PC-3 (cell line): ENCODE measurements at regions not wholly inside any gene's neighbourhood (a gene's known extent, or its start where the extent isn't known, plus 50 kb on each side); places are given as distances from the start of the nearest gene placed in this dataset.

Experiments
- ATAC-seq: fragments of 200-7000 bp; cut with Tn5 transposase; 2 replicates; pipeline ENCODE4 v1.9.1; 2020; ENCODE audit warnings: mild to moderate bottlenecking, moderate library complexity
- BruUV-seq: library from RNA; stranded (reverse); fragments of 400-500 nt; replicated peaks from 2 replicates; lab custom pipeline; 2021; lab: Mats Ljungman, UMichigan
- CTCF ChIA-PET: fragments of 300-600 bp; sonication (Branson Sonifier 250); formaldehyde crosslinking; loops from one replicate; lab custom pipeline; 2022; ENCODE audit warnings: antibody characterized with exemption; lab: Charles Lee
- POLR2A ChIA-PET: fragments of 300-600 bp; sonication (Branson Sonifier 250); formaldehyde crosslinking; loops from one replicate; lab custom pipeline; 2022; ENCODE audit warnings: antibody characterized with exemption; ENCODE audit not compliant: unreplicated experiment; lab: Charles Lee
- DNase-seq: peaks from one replicate; pipeline ENCODE4 v3.0.0-alpha.2; 2015
- H2AFZ ChIP-seq: fragments of 300-600 bp; sonication (generic); 2 replicates; pipeline ENCODE4 v1.6.0; 2016; ENCODE audit warnings: antibody characterized with exemption, low read length
- H3F3A ChIP-seq: fragments of 300-600 bp; sonication (generic); one replicate; pipeline ENCODE4 v1.6.0; 2017; ENCODE audit warnings: antibody characterized with exemption, low read length, control low read depth, mild to moderate bottlenecking; ENCODE audit not compliant: unreplicated experiment
- H3K27ac ChIP-seq: fragments of 300-600 bp; sonication (generic); 2 replicates; pipeline ENCODE4 v1.5.1; 2016; ENCODE audit warnings: mild to moderate bottlenecking, low read length
- H3K27me3 ChIP-seq: fragments of 300-600 bp; sonication (generic); 2 replicates; pipeline ENCODE4 v1.6.1; 2016; ENCODE audit warnings: low read length, mixed read lengths
- H3K36me3 ChIP-seq: fragments of 300-600 bp; sonication (generic); 2 replicates; pipeline ENCODE4 v1.6.1; 2016; ENCODE audit warnings: low read depth, mixed run types, low read length, mixed read lengths
- H3K4me1 ChIP-seq: fragments of 300-600 bp; sonication (generic); 2 replicates; pipeline ENCODE4 v1.5.1; 2016; ENCODE audit warnings: low read length; ENCODE audit not compliant: insufficient read depth
- H3K4me2 ChIP-seq: fragments of 300-600 bp; sonication (generic); 2 replicates; pipeline ENCODE4 v1.6.0; 2016; ENCODE audit warnings: low read length
- H3K4me3 ChIP-seq: fragments of 300-600 bp; sonication (generic); 2 replicates; pipeline ENCODE4 v1.5.1; 2016; ENCODE audit warnings: mild to moderate bottlenecking, low read length, mixed read lengths
- H3K79me2 ChIP-seq: fragments of 300-600 bp; sonication (generic); 2 replicates; pipeline ENCODE4 v1.6.1; 2017; ENCODE audit warnings: low read length, mixed read lengths
- H3K9ac ChIP-seq: fragments of 300-600 bp; sonication (generic); 2 replicates; pipeline ENCODE4 v1.6.0; 2016; ENCODE audit warnings: mild to moderate bottlenecking, low read length
- H3K9me2 ChIP-seq: fragments of 300-600 bp; sonication (generic); replicated peaks from 2 replicates; pipeline ENCODE4 v1.6.1; 2016; ENCODE audit warnings: mixed run types, low read length, mixed read lengths
- H3K9me3 ChIP-seq: fragments of 300-600 bp; sonication (generic); 2 replicates; pipeline ENCODE4 v1.6.1; 2016; ENCODE audit warnings: low read length, mixed read lengths
- H4K20me1 ChIP-seq: fragments of 300-600 bp; sonication (generic); 2 replicates; pipeline ENCODE4 v1.6.1; 2016; ENCODE audit warnings: low read length, mixed read lengths
- EZH2 ChIP-seq: fragments of 300-600 bp; sonication (generic); IDR thresholded peaks from one replicate; pipeline ENCODE4 v1.6.1; 2017; ENCODE audit warnings: antibody characterized with exemption, mild to moderate bottlenecking, low read length; ENCODE audit not compliant: unreplicated experiment
- EZH2phosphoT487 ChIP-seq: fragments of 300-600 bp; sonication (generic); IDR thresholded peaks from 2 replicates; pipeline ENCODE4 v1.6.1; 2018; ENCODE audit warnings: mild to moderate bottlenecking, antibody characterized with exemption, low read length, borderline replicate concordance
- intact Hi-C: fragments of 100-400 bp; cut with micrococcal nuclease; formaldehyde crosslinking; loops from 2 replicates; pipeline ENCODE4 v1.9.0; 2023
- TF ChIP-seq, protein P1 (sequence below): fragments of 300-600 bp; sonication (generic); conservative IDR thresholded peaks from 2 replicates; pipeline ENCODE4 v1.5.1; 2017; ENCODE audit warnings: antibody characterized with exemption, low read depth, mild to moderate bottlenecking, low read length

DNA sequence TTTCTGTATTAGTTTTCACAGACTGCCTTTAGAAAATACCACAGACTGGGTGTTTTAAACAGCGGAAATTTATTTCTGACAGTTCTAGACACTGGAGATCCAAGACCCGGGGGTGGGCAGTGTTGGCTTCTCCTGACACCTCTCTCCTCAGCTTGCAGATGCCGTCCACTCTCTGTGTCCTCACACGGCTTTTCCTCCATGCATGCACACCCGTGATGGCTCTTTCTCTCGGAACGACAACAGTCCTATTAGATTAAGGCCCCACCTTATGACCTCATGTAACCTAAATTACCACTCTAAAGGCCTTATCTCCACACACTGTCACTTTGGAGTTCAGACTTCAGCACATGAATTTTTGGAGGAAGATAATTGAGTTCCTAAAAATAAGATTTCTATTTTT, 142.9 kb upstream of the VWC2 start:
- CTCF ChIA-PET = no interaction called here
- Histone ChIP-seq H3K9ac (no peak overlapping the region), H3K27me3 (0 out of 2 replicates have a peak, but pooled peaks cover 5% of the 10 kb centered on the region), H3K27ac (no peak overlapping the region), H3F3A (no peaks in the 10 kb centered on the region), H3K9me3 (no peaks in the 10 kb centered on the region), H2AFZ (no peak overlapping the region), H3K4me2 (no peak overlapping the region), H3K4me3 (no peak overlapping the region), H4K20me1 (no peaks in the 10 kb centered on the region), H3K9me2 (no peaks in the 10 kb centered on the region), H3K4me1 (no peaks in the 10 kb centered on the region), H3K36me3 (no peaks in the 10 kb centered on the region), H3K79me2 (no peaks in the 10 kb centered on the region)
- ATAC-seq = no peak
- POLR2A ChIA-PET = no interaction called here
- TF ChIP-seq, protein P1, sequence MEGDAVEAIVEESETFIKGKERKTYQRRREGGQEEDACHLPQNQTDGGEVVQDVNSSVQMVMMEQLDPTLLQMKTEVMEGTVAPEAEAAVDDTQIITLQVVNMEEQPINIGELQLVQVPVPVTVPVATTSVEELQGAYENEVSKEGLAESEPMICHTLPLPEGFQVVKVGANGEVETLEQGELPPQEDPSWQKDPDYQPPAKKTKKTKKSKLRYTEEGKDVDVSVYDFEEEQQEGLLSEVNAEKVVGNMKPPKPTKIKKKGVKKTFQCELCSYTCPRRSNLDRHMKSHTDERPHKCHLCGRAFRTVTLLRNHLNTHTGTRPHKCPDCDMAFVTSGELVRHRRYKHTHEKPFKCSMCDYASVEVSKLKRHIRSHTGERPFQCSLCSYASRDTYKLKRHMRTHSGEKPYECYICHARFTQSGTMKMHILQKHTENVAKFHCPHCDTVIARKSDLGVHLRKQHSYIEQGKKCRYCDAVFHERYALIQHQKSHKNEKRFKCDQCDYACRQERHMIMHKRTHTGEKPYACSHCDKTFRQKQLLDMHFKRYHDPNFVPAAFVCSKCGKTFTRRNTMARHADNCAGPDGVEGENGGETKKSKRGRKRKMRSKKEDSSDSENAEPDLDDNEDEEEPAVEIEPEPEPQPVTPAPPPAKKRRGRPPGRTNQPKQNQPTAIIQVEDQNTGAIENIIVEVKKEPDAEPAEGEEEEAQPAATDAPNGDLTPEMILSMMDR = no peak
- TF ChIP-seq EZH2phosphoT487 = no peak
- no peak for TF ChIP-seq EZH2
- no peak for DNase-seq
- intact Hi-C loops = no loop called here
- BruUV-seq = no TSS peak

DNA sequence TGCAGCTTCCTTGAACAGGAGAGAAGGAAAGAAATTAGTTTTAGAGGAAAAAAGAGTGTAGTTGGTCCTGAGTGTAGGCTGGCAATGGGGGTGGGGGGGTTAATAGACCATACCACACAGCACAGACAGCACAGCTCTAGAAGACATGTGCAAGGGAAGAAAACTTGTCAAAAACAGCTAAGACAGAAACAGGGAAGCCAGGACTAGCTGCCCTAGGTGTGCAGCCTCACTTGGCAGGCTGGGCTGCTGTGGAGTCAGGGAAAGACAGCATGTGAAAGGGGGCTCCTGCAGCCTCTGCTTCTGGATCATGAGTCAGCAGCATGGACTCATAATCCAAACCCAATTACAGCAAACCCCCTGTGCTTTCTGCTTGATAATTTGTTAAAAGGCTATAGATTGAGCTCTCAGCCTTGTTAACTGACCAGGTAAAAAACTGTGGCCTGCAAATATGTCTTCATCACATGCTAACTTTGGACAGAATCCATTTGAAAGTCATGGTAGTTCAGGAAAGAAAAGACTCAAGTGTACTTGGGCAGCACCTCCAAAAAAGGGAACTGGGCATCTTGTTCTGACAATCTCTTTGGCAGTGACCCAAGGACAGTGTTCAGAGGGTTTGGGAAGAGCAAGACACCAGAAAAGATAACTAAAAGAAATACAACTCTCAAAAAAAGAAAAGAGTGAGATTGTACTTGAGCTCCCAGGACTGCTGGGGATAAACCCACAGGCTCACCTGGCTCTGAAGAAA, 142.2 kb upstream of the VWC2 start:
- CTCF ChIA-PET = no interaction called here
- TF ChIP-seq EZH2 = no peak
- TF ChIP-seq EZH2phosphoT487 = no peak
- TF ChIP-seq, protein P1 = no peak
- Histone ChIP-seq H3K9me3 (no peaks in the 10 kb centered on the region), H4K20me1 (no peaks in the 10 kb centered on the region), H3K4me1 (no peaks in the 10 kb centered on the region), H3K27ac (no peak overlapping the region), H3K79me2 (no peaks in the 10 kb centered on the region), H3K4me3 (no peak overlapping the region), H3F3A (no peaks in the 10 kb centered on the region), H3K9ac (no peak overlapping the region), H2AFZ (no peak overlapping the region), H3K36me3 (no peaks in the 10 kb centered on the region), H3K9me2 (no peaks in the 10 kb centered on the region), H3K4me2 (no peak overlapping the region), H3K27me3 (0 out of 2 replicates have a peak, but pooled peaks cover 5% of the 10 kb centered on the region)
- POLR2A ChIA-PET = no interaction called here
- DNase-seq = no peak
- BruUV-seq = no TSS peak
- intact Hi-C loops = no loop called here
- ATAC-seq = no peak

DNA sequence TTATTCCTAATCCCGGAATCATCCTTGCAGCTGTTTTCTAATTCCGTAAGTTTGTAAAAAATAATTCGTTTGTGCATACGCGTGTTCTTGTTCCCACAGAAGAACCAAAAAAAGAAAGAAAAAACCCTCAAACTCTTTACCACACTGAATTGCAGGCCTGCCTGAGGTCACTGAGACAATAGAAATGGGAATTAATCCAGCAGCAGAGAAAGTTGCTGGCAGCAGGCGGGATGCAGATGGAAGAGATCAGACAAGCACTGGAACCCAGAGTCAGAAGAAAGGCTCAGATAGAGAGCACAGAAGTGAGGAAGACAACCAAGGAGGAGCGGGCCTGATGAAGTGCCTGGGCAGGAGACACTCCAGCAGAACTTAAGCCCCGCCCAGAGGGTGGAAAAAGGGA, 141.5 kb upstream of the VWC2 start:
- H3K4me1 ChIP-seq = no peaks in the 10 kb centered on the region
- no peak for TF ChIP-seq EZH2phosphoT487
- no peak for TF ChIP-seq EZH2
- TF ChIP-seq, protein P1 = no peak
- no peak overlapping the region for H3K9ac ChIP-seq
- no TSS peak for BruUV-seq
- H3K27me3 ChIP-seq = 0 out of 2 replicates have a peak, but pooled peaks cover 10% of the 10 kb centered on the region
- intact Hi-C loops = no loop called here
- no peak overlapping the region for H3K4me3 ChIP-seq
- H3K9me3 ChIP-seq = no peaks in the 10 kb centered on the region
- no peaks in the 10 kb centered on the region for H3F3A ChIP-seq
- H4K20me1 ChIP-seq = no peaks in the 10 kb centered on the region
- no peak overlapping the region for H2AFZ ChIP-seq
- no peaks in the 10 kb centered on the region for H3K79me2 ChIP-seq
- ATAC-seq (no peak), DNase-seq (no peak)
- no peaks in the 10 kb centered on the region for H3K9me2 ChIP-seq
- H3K27ac ChIP-seq = no peak overlapping the region
- H3K36me3 ChIP-seq = no peaks in the 10 kb centered on the region
- ChIA-PET POLR2A (no interaction called here), CTCF (no interaction called here)
- H3K4me2 ChIP-seq = no peak overlapping the region
